GM18907 (cell line): ENCODE measurements at regions not wholly inside any gene's neighbourhood (a gene's known extent, or its start where the extent isn't known, plus 50 kb on each side); places are given as distances from the start of the nearest gene placed in this dataset.

Experiments
- ATAC-seq: cut with Tn5 transposase; IDR thresholded peaks from one replicate; pipeline ENCODE4 v1.9.1; 2021; ENCODE audit warnings: mild to moderate bottlenecking, moderate library complexity; ENCODE audit not compliant: unreplicated experiment

DNA sequence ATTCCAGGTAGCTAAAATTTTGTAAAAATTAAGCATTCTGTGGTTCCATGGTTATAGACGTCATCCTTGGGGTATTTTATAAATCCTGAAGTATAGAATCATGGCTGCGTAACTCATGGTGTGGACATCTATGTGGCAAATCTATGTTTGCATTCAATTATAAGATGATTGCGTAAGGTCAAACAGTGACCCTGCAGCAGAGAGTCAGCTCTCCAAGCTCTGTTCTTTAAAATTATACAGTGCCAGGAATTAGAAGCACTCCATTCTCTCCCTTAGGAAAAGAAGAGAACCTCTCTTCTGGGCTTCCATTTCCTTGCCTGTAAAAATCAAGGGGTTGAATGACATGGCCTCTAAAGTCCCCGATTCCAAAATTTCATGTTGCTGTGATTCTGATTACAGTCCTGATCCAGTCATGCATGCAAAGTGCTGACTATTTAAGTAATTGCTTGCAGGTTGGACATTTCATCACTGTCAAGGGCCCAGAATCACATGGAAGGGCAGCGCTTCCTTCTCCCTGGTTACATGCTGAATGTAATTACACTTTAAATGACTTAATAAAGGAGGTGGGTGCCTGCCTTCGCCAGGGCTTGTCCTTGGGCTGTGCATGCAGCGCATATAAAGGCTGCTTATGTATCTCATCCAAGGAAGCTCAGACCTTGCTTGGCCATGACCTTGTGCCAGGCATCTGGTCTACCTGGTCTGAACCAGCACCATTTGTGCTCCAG lies 550.7 kb downstream of the TYW1 start:
- ATAC-seq = no peak

DNA sequence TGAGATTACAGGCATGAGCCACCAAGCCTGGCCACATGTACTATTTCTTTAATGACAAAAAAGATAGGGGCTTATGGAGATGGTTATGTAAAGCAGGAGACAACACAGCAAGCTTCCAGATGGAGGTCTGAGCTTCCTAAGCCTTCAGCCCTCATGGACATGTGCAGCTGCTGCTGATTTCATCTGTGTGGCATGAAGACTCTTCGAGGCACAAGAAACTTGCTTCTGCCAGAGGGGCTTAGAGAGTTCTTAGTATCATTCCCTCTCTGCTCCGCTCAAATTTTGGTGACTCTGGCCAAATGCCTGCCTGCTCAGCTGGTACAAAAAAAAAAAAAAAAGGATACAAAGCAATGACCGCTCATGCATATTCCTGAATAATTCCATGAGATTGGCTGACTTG lies 552.5 kb downstream of the TYW1 start:
- ATAC-seq = no peak

DNA sequence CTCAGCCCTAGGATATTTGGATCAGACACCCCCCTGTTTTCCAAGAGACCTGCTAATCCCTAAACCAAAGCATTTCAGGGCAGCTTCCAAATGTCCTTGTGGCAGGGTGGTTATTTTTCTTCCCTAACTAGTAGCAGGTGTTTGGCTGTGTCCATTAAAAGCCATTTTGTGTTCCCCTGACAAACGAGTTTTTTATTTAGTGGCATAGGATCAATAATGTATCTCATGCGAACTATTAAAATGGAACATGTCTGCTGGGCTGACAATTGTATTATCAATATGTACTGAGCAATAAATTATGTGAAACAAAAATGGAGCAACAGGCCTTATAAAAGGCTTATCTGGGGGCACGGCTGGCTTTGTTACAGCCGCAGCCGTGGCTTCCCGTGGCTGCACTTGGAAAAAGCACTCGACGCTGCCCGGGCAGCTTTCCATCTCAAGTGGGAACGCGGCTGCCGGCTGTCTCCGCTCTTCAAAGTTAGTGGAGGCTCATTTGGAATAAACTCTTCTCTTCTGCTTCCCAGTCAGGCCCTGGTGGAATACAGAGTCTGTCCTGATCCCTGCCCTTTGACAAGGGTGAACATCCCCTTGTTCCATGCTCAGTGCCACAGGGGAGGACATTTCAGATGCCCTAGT lies 554.3 kb downstream of the TYW1 start:
- ATAC-seq = no peak

DNA sequence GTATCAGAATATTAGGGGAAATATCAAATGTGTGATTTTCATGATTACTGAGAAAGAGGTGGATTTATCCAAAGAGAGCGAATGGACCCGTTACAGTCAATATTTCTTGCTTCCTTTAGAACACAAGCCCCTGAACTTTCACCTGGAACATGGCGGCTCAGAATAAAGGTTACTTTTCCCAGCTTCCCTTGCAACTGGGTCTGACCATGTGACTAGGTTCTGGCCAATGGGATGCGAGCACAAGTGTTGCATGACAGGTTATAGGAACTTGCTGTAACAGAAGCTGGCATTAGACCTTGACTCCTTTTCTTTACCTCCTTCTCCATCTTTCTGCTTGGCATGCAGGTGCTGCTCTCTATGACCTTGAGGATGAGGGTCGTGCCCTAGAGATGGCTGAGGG lies 556.1 kb downstream of the TYW1 start:
- no peak for ATAC-seq

DNA sequence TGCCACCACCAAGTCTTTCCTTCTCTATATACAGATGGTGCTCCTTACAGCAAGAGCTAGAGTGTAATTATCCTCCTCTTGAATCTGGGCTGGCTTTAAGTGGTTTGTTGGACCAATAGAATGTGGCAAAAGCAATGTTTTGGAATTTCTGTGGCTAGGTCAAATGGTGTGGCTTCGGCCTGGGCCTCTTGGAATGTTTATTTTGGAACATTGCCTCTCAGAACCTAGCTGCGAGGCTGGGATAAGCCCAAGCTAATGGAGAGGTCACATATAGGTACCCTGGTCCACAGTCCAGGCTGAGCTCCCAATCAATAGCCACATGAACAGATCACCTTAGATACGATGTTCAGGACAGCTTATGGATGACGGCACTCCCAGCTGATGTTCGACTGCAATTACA lies 556.7 kb downstream of the TYW1 start:
- no peak for ATAC-seq

DNA sequence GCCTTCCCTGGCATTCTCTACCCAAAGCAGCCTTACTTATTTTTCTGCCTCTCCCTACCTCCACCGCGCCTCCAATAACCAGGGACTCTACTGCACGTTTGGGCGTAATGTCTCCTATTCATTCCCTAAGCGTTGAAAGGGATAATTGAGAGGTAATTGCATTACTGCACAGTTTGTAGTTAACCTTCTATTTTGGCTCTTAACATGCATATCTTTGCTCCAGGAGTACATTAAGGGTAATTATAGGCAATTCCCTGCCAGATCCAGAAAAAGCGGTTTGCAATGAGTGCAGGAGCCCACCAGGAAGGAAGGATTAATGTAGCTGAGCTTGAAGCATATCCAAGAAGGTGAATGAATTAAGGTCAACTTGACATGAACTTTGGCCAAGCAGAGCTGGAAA lies 558.4 kb downstream of the TYW1 start:
- no peak for ATAC-seq

DNA sequence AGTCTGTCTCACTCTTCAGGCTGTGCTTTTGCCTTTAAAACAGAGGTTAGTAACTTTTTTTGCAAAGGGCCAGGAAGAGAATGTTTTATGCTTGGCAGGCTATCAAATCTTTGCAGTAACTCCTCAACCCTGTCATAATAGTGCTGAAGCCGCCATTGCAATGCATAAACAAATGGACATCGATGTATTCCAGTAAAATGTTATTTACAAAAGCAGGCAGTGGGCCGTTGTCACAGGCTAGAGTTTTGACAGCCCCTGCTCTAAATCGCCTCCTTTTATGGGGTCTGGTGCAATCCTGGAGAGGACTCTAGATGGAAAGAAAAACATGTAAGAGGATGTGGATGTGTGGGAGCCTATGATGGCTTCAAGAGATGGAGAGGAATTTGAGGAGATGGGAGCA lies 568.3 kb downstream of the TYW1 start:
- no peak for ATAC-seq

DNA sequence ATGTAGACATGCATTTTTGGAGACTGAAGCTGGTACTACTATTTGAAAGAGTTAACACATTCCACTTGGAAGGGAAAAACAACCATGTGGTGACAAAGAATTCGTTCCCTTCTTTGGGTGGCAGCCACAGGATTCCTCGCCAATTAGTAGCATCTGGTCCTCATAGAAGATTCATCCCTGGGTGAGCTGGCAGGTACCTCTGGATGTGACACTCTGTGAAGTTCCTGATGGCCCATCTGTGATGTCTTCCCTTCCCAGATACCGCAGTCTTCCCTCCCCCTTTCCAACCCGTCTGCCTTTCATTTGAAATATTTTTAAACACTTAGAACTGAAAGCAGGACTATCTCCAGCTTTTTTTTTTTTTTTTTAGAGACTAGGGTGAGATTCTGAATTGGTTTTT lies 569.5 kb downstream of the TYW1 start:
- ATAC-seq = no peak

DNA sequence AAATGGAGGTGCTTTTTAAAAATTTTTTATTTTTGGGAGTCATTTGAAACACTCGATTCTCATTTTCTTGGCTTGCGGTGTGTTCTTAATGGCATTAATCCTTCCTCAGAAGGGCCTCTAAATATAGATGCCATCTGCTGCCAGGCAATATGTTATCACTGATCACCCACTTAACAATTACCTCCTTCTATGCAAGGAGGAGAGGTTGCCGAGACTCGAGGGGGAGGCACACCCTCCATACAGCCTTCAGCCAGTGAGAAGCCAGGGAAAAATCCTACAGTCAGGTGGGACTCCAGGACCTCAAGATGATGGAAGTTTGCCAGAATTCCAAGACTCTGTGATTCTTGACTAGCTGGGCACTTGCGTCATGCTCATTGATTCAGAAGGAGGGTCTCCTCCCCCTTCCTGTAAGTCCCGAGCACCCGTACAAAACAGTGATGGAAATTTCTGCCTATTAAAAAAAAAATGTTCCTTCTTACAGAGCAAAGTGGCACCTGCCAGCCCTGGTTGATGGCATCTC lies 574.5 kb downstream of the TYW1 start:
- no peak for ATAC-seq

DNA sequence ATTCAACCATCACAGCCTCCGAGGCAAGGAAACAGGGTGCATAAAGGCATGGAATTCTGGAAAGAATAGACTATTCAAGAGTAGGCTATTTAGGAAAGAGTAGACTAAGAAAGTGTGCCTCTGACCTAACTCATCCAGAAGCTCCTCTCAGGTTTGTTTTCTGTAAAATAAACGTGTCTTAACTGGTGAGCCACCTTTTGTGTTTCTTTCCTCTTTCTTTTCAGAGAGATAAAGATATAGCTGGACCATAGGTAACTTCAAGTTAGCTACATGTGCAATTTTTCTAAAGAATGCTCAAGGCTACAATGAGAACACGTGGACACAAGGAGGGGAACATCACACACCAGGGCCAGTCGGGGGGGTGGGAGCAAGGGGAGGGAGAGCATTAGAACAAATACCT lies 577.0 kb downstream of the TYW1 start:
- ATAC-seq = no peak

DNA sequence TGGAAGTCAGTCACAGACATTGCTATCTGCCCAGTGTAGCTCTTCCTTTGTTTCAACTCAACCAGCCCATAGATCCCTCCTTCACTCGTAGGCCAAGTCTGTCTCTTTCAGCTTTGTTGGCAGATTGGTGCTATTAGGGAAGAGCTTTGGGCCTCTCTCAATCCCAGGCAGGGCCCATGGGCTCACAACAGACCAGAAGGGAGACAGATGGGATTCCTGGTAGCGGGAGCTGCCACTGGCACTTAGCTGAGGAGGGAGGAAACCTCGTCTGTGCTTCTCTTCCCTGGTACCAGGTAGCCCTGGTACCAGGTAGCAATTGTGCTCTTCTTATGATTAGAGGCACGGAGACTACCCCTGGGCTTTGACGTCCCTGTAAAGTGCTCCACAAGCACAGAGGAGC lies 592.0 kb downstream of the TYW1 start:
- no peak for ATAC-seq

DNA sequence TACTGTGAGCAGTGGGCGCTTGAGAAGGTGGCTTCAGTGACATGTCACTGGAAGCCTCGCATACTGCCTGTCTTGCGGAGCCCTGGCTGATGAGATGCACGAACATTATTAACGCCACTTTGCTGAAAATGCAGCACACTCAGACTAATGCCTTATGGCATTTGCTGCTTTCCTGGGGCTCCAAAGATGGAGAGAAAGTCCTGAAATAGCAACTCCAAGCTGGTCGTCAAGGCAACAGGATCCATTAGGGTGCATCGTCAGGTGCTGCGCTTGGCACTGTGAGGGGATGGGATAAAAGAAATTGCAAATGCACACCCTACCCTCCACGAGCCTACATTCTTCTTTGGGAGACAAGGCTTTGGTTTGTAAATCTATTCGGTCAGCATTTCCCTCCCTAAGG lies 592.5 kb downstream of the TYW1 start:
- no peak for ATAC-seq

DNA sequence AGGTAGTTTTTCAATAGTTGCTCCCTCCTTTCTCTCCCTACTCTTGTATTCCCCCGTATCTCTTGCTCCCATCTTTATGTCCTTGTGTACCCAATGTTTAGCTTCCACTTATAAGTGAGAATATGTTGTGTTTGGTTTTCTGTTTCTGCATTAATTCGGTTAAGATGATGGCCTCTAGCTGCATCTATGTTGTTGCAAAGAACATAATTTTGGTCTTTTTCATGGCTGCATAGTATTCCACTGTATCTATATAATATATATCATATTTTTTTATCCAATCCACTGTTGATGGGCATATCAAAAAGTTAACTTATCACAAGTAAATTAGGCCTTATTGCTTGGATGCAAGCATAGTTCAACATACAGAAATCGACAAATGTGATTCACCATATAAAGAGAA lies 594.0 kb downstream of the TYW1 start:
- ATAC-seq = no peak

DNA sequence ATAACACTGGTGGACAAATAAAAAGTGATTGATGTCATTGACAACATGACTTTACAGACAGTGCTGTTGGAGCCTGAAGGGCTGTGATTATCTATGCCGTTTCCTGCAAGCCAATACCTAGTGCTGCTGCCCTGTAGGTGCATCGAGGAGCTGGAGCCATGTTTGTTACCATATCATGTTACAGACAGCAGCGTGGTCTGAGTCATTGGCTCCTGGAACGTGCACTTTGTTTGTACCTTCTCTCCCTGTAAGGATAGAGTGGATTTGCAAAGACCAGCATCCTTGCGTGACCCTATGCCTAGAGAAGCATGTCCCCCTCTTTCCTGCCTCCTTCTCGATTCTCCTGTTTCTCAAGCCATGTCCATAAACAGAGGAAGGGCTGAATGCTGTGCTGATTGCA lies 597.2 kb downstream of the TYW1 start:
- no peak for ATAC-seq

DNA sequence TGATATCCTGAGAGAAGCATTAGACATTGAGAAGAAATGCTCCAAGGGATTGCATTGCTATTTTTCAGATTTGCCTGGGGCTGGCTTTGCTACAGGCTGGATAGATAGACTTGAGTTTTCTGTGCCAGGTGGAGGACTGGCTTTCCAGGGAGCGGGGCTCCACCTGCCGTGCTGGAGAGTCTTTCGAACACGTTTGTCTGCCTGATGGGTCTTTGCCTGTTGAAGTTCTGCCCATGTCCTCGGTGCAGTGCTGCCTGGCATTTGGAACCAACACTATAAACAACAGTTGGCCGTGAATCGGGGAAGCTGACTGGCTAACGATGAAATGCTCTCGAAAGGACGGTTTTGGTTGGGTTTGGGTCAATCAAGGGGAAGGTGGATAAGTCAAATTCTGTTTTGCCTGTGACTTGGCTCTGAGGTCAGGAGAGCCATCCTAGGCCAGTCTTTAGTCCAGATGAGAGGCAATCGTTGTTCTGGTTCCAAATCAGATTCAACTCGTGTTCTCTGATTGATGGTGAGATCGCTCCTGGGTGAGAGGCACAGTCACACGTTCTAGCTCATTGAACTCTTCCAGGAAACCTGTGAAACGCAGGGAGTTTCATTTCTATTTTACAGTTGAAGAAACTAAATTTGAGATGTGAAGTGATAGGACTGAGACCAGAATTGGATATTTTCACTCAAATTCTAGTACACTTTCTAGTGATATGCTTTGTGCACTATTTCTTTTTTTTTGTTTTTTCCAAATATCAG lies 599.0 kb downstream of the TYW1 start:
- ATAC-seq = no peak

DNA sequence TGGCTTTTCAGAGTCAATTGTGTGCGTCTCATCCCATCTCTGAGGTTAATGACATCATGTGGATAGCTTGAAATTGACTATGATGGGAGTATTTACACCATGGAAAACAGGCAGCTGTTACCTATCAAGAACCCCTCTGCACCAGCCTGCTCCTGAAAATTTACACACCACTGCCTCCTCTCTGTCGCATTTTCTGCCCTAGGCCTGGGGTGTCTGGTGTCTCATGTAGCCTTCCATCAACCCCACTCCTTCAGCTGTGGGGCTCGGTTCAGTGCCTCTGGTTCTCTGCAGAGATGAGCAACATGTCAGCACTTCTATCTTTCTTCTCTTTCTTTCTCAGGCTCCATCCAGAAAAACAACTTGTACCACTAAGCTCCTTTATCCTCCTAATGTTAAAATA lies 600.5 kb downstream of the TYW1 start:
- no peak for ATAC-seq

DNA sequence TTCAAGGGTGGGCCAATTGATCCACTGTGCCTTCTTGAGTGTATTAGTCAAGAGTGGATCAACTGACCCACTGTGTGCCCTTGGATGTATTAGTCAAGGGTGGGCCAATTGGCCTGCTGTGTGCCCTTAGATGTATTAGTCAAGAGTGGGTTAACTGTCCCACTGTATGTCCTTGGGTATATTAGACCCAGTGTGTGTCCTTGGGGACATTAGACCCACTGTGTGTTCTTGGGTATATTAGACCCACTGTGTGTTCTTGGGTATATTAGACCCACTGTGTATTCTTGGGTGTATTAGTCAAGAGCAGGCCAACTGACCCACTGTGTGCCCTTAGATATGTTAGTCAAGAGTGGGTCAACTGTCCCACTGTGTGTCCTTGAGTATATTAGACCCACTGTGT lies 601.8 kb downstream of the TYW1 start:
- no peak for ATAC-seq

DNA sequence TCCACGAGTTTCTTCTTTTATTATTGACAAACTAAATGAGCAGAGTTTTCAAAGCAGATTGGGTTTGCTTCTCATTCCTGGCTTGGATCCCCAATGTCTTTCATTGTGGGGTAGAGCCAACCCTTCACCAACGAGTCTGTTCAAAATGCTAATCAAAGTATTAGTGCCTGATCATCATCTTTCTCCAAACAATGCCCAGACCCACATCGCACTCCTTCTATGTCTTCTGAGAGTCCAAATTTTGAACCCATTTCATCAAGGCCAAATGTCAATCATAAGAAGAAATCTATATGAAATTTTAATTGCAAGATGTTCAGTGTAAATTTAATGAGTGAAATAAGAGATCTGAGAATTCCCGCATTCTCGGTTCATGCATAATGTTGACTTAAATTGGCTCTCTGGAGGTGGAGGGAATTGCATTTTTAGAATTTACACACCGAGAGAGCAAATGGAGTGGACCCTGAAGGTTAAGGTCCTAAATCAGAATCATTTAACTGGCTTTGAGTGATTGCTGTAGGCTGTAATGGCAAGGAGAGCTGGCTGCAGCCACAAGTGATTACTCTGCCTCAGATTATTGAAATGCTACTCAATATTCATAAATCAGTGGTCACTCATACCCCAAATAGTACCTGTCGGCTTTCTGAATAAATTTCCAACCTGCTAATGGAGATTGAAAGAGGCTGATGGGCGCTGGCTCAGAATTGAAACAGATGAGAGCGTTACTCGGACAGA lies 602.9 kb downstream of the TYW1 start:
- no peak for ATAC-seq

DNA sequence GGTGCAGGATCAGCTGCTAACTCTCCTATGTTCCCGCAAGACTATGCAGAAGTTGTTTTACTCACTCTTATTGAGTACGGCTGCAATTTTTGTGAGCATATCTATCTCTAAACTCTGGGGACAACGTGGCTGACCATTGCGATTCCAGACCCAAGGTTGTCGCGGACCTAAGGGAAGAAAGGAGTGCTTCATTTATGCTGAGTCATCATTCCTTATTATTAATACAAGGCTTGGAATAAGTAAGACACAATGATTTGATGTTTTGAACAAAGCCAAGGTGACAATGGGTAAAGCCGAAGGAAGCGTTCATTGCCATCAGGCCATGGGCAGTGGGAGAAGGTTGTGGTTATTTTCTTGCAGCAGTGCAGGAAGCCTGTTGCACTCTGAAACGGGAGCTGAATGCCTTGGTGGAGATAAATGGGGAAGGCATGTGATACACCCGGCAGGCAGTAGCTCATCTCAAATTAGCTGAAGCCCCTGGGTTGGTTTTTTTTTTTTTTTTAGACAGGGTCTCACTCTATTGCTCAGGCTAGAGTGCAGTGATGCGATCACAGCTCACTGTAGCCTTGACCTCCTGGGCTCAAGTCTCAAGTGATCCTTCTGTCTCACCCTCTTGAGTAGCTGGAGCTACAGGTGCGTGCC lies 605.7 kb downstream of the TYW1 start:
- ATAC-seq = no peak

DNA sequence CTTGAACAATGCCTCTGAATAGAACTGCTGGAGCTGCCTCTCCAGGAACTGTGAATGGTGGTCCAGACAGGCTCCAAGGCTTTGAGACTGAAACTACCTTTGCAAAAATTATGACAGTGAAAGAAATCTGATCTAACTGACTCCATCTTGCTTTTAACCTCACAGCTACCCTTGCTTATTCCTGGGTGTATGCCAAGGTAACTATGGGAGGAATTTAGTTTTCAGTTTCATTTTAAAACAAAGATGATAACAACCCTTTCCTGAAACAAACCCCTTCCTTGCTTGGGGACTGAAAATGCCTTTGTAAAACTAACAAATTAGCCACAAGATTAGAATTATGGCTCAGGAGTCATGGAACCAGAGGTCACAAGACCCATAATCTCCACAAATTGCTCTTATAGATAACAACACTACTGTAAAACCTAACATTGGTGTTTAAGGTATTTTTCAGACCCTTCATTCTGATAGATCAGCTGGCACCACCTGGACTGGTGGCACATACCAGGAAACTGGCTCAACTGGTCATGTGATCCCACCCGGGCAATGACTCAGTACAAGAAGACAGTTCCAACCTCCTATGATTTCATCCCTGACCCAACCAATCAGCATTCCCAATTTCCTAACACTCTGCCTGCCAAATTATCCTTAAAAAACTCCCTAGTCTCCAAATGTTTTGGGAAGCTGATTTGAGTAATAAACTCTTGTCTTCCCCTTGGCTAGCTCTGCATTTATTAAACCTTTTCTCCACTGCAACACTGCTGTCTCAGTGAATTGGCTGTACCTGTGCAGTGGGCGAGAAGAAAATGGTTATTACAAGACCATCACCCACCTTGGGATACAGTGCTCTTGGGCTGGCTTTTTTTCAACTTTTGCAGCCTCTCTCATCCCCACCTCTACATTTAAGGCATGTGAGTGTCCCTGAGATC lies 608.1 kb downstream of the TYW1 start:
- no peak for ATAC-seq
